Adipocyte (in vitro differentiated cells): ENCODE measurements at regions not wholly inside any gene's neighbourhood (a gene's known extent, or its start where the extent isn't known, plus 50 kb on each side); places are given as distances from the start of the nearest gene placed in this dataset.
"Not testable (repeated sequence)": the region's sequence is repeated elsewhere in the genome, so short reads cannot be mapped to it uniquely, and the experiment has no call there.

Source experiments
- DNase-seq: peaks from one replicate; pipeline ENCODE4 v3.0.0-alpha.2; 2015; ENCODE audit warnings: low read depth
- H3K27me3 ChIP-seq: replicated peaks from 2 replicates; pipeline ENCODE4 v1.7.0; 2013; ENCODE audit warnings: mild to moderate bottlenecking, low read length, moderate library complexity; ENCODE audit not compliant: control insufficient read depth, insufficient read depth
- H3K36me3 ChIP-seq: 2 replicates; pipeline ENCODE4 v1.7.0; 2013; ENCODE audit warnings: low read length, mild to moderate bottlenecking, moderate library complexity; ENCODE audit not compliant: control insufficient read depth, insufficient read depth, severe bottlenecking
- H3K4me1 ChIP-seq: 2 replicates; pipeline ENCODE4 v1.7.0; 2013; ENCODE audit warnings: mild to moderate bottlenecking, low read length, moderate library complexity; ENCODE audit not compliant: control insufficient read depth, insufficient read depth
- H3K4me3 ChIP-seq: 2 replicates; pipeline ENCODE4 v1.7.0; 2013; ENCODE audit warnings: mild to moderate bottlenecking, low read length, moderate library complexity
- H3K9ac ChIP-seq: 2 replicates; pipeline ENCODE4 v1.7.0; 2013; ENCODE audit warnings: mild to moderate bottlenecking, low read length, moderate library complexity
- H3K9me3 ChIP-seq: 2 replicates; pipeline ENCODE4 v1.7.0; 2013; ENCODE audit warnings: mild to moderate bottlenecking, low read length, moderate library complexity; ENCODE audit not compliant: control insufficient read depth

GRCh38 chr9:82745919-82746318 lies 317.0 kb downstream of the RASEF start:
- Histone ChIP-seq H3K9me3 (no peaks in the 10 kb centered on the region), H3K36me3 (no peaks in the 10 kb centered on the region), H3K9ac (no peak overlapping the region), H3K4me1 (no peaks in the 10 kb centered on the region), H3K4me3 (no peak overlapping the region), H3K27me3 (no peaks in the 10 kb centered on the region)
- DNase-seq = no peak

GRCh38 chr9:82750411-82750913 lies 312.5 kb downstream of the RASEF start:
- H3K9ac ChIP-seq = no peak overlapping the region
- no peaks in the 10 kb centered on the region for H3K27me3 ChIP-seq
- no peak overlapping the region for H3K4me3 ChIP-seq
- no peaks in the 10 kb centered on the region for H3K4me1 ChIP-seq
- no peak for DNase-seq
- no peaks in the 10 kb centered on the region for H3K9me3 ChIP-seq
- no peaks in the 10 kb centered on the region for H3K36me3 ChIP-seq

- no peak for DNase-seq
- Histone ChIP-seq H3K4me3 (no peak overlapping the region), H3K36me3 (no peaks in the 10 kb centered on the region), H3K27me3 (no peaks in the 10 kb centered on the region), H3K9me3 (no peaks in the 10 kb centered on the region), H3K9ac (no peak overlapping the region), H3K4me1 (no peaks in the 10 kb centered on the region)
These were observed 305.0 kb downstream of the RASEF start for GRCh38 chr9:82757924-82758323.

- no peak for DNase-seq
- no peaks in the 10 kb centered on the region for H3K9me3 ChIP-seq
These were observed 301.9 kb downstream of the RASEF start for GRCh38 chr9:82761027-82761426.

GRCh38 chr9:82761956-82762355 lies 301.0 kb downstream of the RASEF start:
- H3K4me1 ChIP-seq = no peaks in the 10 kb centered on the region
- no peaks in the 10 kb centered on the region for H3K36me3 ChIP-seq
- H3K4me3 ChIP-seq = no peak overlapping the region
- H3K9me3 ChIP-seq = no peaks in the 10 kb centered on the region
- no peaks in the 10 kb centered on the region for H3K27me3 ChIP-seq
- no peak for DNase-seq
- no peak overlapping the region for H3K9ac ChIP-seq

More at GRCh38 chr9:82761027-82761426, 301.9 kb downstream of the RASEF start:
- no peak overlapping the region for H3K9ac ChIP-seq
- no peaks in the 10 kb centered on the region for H3K27me3 ChIP-seq
- no peaks in the 10 kb centered on the region for H3K36me3 ChIP-seq
- H3K4me1 ChIP-seq = no peaks in the 10 kb centered on the region
- no peak overlapping the region for H3K4me3 ChIP-seq

- no peaks in the 10 kb centered on the region for H3K27me3 ChIP-seq
- no peaks in the 10 kb centered on the region for H3K9me3 ChIP-seq
- no peak overlapping the region for H3K4me3 ChIP-seq
- no peaks in the 10 kb centered on the region for H3K36me3 ChIP-seq
- no peak for DNase-seq
- H3K4me1 ChIP-seq = no peaks in the 10 kb centered on the region
- no peak overlapping the region for H3K9ac ChIP-seq
These were observed 299.3 kb downstream of the RASEF start for GRCh38 chr9:82763656-82764055.

- H3K9ac ChIP-seq = no peak overlapping the region
- no peak for DNase-seq
- no peaks in the 10 kb centered on the region for H3K27me3 ChIP-seq
- no peaks in the 10 kb centered on the region for H3K4me1 ChIP-seq
- no peaks in the 10 kb centered on the region for H3K36me3 ChIP-seq
- H3K9me3 ChIP-seq = no peaks in the 10 kb centered on the region
- H3K4me3 ChIP-seq = no peak overlapping the region
These were observed 298.8 kb downstream of the RASEF start for GRCh38 chr9:82764061-82764668.

GRCh38 chr9:82774707-82775231 lies 288.2 kb downstream of the RASEF start:
- not testable (repeated sequence) for H3K9me3 ChIP-seq, H3K9ac ChIP-seq, H3K36me3 ChIP-seq, H3K4me3 ChIP-seq, DNase-seq, H3K27me3 ChIP-seq, H3K4me1 ChIP-seq

GRCh38 chr9:82776508-82776907 lies 286.4 kb downstream of the RASEF start:
- Histone ChIP-seq H3K27me3 (no peaks in the 10 kb centered on the region), H3K9ac (no peak overlapping the region), H3K9me3 (peaks cover 4% of the 10 kb centered on the region), H3K4me3 (no peak overlapping the region), H3K4me1 (no peaks in the 10 kb centered on the region), H3K36me3 (no peaks in the 10 kb centered on the region)
- DNase-seq = no peak

GRCh38 chr9:82777366-82777765 lies 285.6 kb downstream of the RASEF start:
- Histone ChIP-seq H3K9ac (no peak overlapping the region), H3K36me3 (no peaks in the 10 kb centered on the region), H3K27me3 (no peaks in the 10 kb centered on the region), H3K4me1 (no peaks in the 10 kb centered on the region), H3K4me3 (no peak overlapping the region), H3K9me3 (peaks cover 4% of the 10 kb centered on the region)
- no peak for DNase-seq

GRCh38 chr9:82778923-82779322 lies 284.0 kb downstream of the RASEF start:
- H3K9ac ChIP-seq, H3K36me3 ChIP-seq, H3K4me1 ChIP-seq, DNase-seq, H3K4me3 ChIP-seq, H3K27me3 ChIP-seq, H3K9me3 ChIP-seq: not testable (repeated sequence)

- Histone ChIP-seq H3K9me3 (peaks cover 5% of the 10 kb centered on the region), H3K4me1 (no peaks in the 10 kb centered on the region), H3K36me3 (no peaks in the 10 kb centered on the region), H3K4me3 (no peak overlapping the region), H3K9ac (no peak overlapping the region), H3K27me3 (no peaks in the 10 kb centered on the region)
- no peak for DNase-seq
These were observed 282.9 kb downstream of the RASEF start for GRCh38 chr9:82780017-82780416.
